K562 (cell line): ENCODE measurements at regions not wholly inside any gene's neighbourhood (a gene's known extent, or its start where the extent isn't known, plus 50 kb on each side); places are given as distances from the start of the nearest gene placed in this dataset.
"Not testable (repeated sequence)": the region's sequence is repeated elsewhere in the genome, so short reads cannot be mapped to it uniquely, and the experiment has no call there.

Source experiments
- ATAC-seq: fragments of 200-7000 bp; cut with Tn5 transposase; 3 replicates; pipeline ENCODE4 v1.9.1; 2020; ENCODE audit warnings: moderate library complexity
- BruUV-seq: library from RNA; stranded (reverse); fragments of 400-500 nt; replicated peaks from 2 replicates; lab custom pipeline; 2021; lab: Mats Ljungman, UMichigan
- CTCF ChIA-PET: fragments of 300-600 bp; formaldehyde crosslinking; extraction: SDS; loops from one replicate; lab custom pipeline; 2021; ENCODE audit warnings: low intra/inter-chr PET ratio; lab: Yijun Ruan, JAX
- POLR2A ChIA-PET: fragments of 300-600, 350-650 bp; sonication (Branson Sonifier 250); formaldehyde crosslinking; extraction: SDS; loops from one replicate; lab custom pipeline; 2021; ENCODE audit warnings: antibody characterized with exemption, inconsistent platforms; lab: Yijun Ruan, JAX
- DNase-seq, 4 experiments: peaks; one replicate each; pipeline versions ENCODE4 v3.0.0 to v3.0.0-alpha.2; 2011 to 2018; ENCODE audit warnings: low spot score in 3 of 4, mixed read lengths in 3 of 4; ENCODE audit errors: extremely low read depth in 1 of 4
- FAIRE-seq: peaks from 2 replicates; lab custom pipeline; 2011; peaks lifted over from hg19 to GRCh38; lab: Jason Lieb, UNC
- H2AFZ ChIP-seq: 2 replicates; pipeline ENCODE4 v1.6.0; 2011; ENCODE audit warnings: low read depth, low read length, control low read depth, inconsistent platforms
- H3K27ac ChIP-seq: fragments of 200-600 bp; 3 replicates; pipeline ENCODE4 v1.8.0; 2011; ENCODE audit warnings: low read depth, mild to moderate bottlenecking, control low read depth, inconsistent platforms, low read length, moderate library complexity, mixed read lengths; ENCODE audit errors: extremely low read depth
- H3K27me3 ChIP-seq, 2 experiments: fragments of 300-600 bp in 1 of 2; 2 replicates in 1 of 2; 3 replicates in 1 of 2; pipeline versions ENCODE4 v1.6.0 to v1.8.0; 2011; ENCODE audit warnings: inconsistent platforms in 2 of 2, low read length in 2 of 2, mild to moderate bottlenecking in 1 of 2, mixed read lengths in 1 of 2, moderate library complexity in 1 of 2; ENCODE audit not compliant: control insufficient read depth in 2 of 2, insufficient read depth in 2 of 2
- H3K36me3 ChIP-seq: fragments of 300-600 bp; 3 replicates; pipeline ENCODE4 v1.8.0; 2011; ENCODE audit warnings: mild to moderate bottlenecking, low read length, inconsistent platforms; ENCODE audit not compliant: control insufficient read depth, insufficient read depth
- H3K4me1 ChIP-seq, 2 experiments: fragments of 200-600 bp in 1 of 2; replicated peaks in 1 of 2; 2 replicates in 1 of 2; 3 replicates in 1 of 2; pipeline versions ENCODE4 v1.5.1 to v1.8.0; 2011; ENCODE audit warnings: inconsistent platforms in 2 of 2, low read length in 2 of 2, mild to moderate bottlenecking in 1 of 2, mixed read lengths in 1 of 2, moderate library complexity in 1 of 2; ENCODE audit not compliant: control insufficient read depth in 2 of 2, insufficient read depth in 2 of 2
- H3K4me2 ChIP-seq: 2 replicates; pipeline ENCODE4 v1.6.1; 2011; ENCODE audit warnings: low read length, control low read depth, inconsistent platforms, mixed read lengths; ENCODE audit not compliant: insufficient read depth
- H3K4me3 ChIP-seq: fragments of 200-600 bp; sonication (generic), shearing (Covaris generic); 2 replicates; pipeline ENCODE4 v1.5.1; 2016; ENCODE audit warnings: control low read depth, inconsistent platforms
- H3K79me2 ChIP-seq: fragments of 200-600 bp; 3 replicates; pipeline ENCODE4 v1.8.0; 2011; ENCODE audit warnings: low read length, inconsistent platforms; ENCODE audit not compliant: control insufficient read depth, insufficient read depth
- H3K9ac ChIP-seq, 2 experiments: 2 replicates each; pipeline versions ENCODE4 v1.6.0 to v1.6.1; 2011; ENCODE audit warnings: low read depth in 2 of 2, low read length in 2 of 2, control low read depth in 1 of 2, inconsistent platforms in 1 of 2, mild to moderate bottlenecking in 1 of 2, mixed read lengths in 1 of 2; ENCODE audit not compliant: insufficient read depth in 1 of 2
- H3K9me1 ChIP-seq: one replicate; pipeline ENCODE4 v1.6.0; 2011; ENCODE audit warnings: inconsistent platforms, mild to moderate bottlenecking, low read length, moderate library complexity; ENCODE audit not compliant: control insufficient read depth, insufficient read depth
- H3K9me3 ChIP-seq: replicated peaks from 2 replicates; pipeline ENCODE4 v1.5.1; 2011; ENCODE audit warnings: low read depth, low read length, inconsistent platforms; ENCODE audit not compliant: control insufficient read depth, insufficient read depth
- H4K20me1 ChIP-seq: replicated peaks from 2 replicates; pipeline ENCODE4 v1.6.1; 2011; ENCODE audit warnings: low read length, inconsistent platforms, mixed read lengths; ENCODE audit not compliant: control insufficient read depth, insufficient read depth
- CBX1 ChIP-seq: sonication (generic); IDR thresholded peaks from 2 replicates; pipeline ENCODE4 v1.6.1; 2016; ENCODE audit warnings: antibody characterized with exemption, low read depth, mild to moderate bottlenecking
- CBX5 ChIP-seq: IDR thresholded peaks from 2 replicates; pipeline ENCODE4 v1.6.1; 2014; ENCODE audit warnings: low read depth, borderline replicate concordance
- ZFP36 ChIP-seq: fragments of 150-350 bp; IDR thresholded peaks from 2 replicates; pipeline ENCODE4 v1.6.1; 2018; ENCODE audit warnings: low read length, low read depth; ENCODE audit not compliant: partially characterized antibody
- WGBS: fragments of 100-300 bp; shearing (Covaris generic); methylation state at CpG from one replicate; pipeline ENCODE4 v1.1.6; 2016; ENCODE audit warnings: low coverage, mixed read lengths; ENCODE audit not compliant: insufficient coverage; ENCODE audit errors: missing lambda C conversion rate; 5-methylcytosine and 5-hydroxymethylcytosine counted together
- in situ Hi-C: fragments of 300-500 bp; cut with MboI; formaldehyde crosslinking; loops from 4 replicates; pipeline ENCODE4 v1.15.0; 2018; ENCODE audit warnings: inconsistent platforms, mixed read lengths
- intact Hi-C: fragments of 100-400 bp; cut with micrococcal nuclease; formaldehyde crosslinking; loops from 2 replicates; pipeline ENCODE4 v1.14.2; 2022
- TF ChIP-seq, protein P1 (sequence below): fragments of 450-650 bp; formaldehyde crosslinking; IDR thresholded peaks from 2 replicates; pipeline ENCODE4 v1.4.0; 2020; ENCODE audit warnings: mild to moderate bottlenecking, mixed read lengths
- TF ChIP-seq, protein P2 (sequence below): IDR thresholded peaks from 2 replicates; pipeline ENCODE4 v1.6.1; 2016; ENCODE audit warnings: missing genetic modification characterization, missing compliant biosample characterization

DNA sequence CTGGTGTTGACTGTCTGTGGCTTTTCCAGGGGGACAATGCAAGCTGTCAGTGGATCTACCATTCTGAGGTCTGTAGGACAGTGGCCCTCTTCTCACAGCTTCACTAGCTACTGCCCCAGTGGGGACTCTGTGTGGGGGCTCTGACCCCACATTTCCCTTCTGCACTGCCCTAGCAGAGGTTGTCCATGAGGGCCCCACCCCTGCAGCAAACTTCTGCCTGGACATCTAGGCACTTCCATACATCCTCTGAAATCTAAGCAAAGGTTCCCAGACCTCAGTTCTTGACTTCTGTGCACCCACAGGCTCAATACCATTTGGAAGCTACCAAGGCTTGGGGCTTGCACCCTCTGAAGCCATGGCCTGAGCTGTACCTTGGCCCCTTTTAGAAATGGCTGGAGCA, 75.8 kb upstream of the KCNE2 start:
- not testable (repeated sequence) for H3K9ac ChIP-seq, FAIRE-seq, H3K9me1 ChIP-seq, H2AFZ ChIP-seq
- TF ChIP-seq CBX5 (peak; percentile 90; the same call in 1 of the 2 replicates), ZFP36 (peak; percentile 40), CBX1 (0 out of 2 replicates have a peak, but pooled peaks have one; percentile 48)
- TF ChIP-seq, all 486 proteins: peak for 3; not testable (repeated sequence) for 483
- in situ Hi-C loops, DNase-seq, H3K9me3 ChIP-seq, BruUV-seq, H3K36me3 ChIP-seq, CTCF ChIA-PET, POLR2A ChIA-PET, H3K4me2 ChIP-seq, H3K4me3 ChIP-seq, ATAC-seq, intact Hi-C loops, H4K20me1 ChIP-seq, H3K27ac ChIP-seq, H3K79me2 ChIP-seq, H3K4me1 ChIP-seq: not testable (repeated sequence)
- H3K27me3 ChIP-seq: peaks cover 7 to 10% of the 10 kb centered on the region in 2 experiments; a peak in 2 of 5 replicates

DNA sequence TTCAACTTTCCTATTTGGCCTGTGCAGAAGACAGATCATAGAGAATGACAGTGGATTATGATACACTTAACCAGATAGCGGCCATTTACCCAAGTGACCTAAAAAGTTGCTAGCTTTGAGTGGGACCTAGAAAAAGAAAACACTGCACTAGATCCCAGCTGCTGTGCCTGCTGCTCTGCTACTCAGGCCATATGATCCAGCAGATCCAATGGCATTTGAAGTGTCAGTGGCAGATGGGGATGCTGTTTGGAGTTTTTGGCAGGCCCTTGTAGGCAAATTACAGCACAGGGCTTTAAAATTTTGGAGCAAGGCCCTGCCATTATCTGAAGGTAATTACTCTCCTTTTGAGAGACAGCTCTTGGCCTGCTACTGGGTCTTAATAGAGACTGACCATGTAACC, 74.0 kb upstream of the KCNE2 start:
- intact Hi-C loops: no loop called here
- CTCF ChIA-PET: no interaction called here

More for the DNA sequence above, 74.0 kb upstream of the KCNE2 start:
- H3K4me3 ChIP-seq: no peak overlapping the region
- no peak overlapping the region for H3K9ac ChIP-seq
- TF ChIP-seq, protein P1, sequence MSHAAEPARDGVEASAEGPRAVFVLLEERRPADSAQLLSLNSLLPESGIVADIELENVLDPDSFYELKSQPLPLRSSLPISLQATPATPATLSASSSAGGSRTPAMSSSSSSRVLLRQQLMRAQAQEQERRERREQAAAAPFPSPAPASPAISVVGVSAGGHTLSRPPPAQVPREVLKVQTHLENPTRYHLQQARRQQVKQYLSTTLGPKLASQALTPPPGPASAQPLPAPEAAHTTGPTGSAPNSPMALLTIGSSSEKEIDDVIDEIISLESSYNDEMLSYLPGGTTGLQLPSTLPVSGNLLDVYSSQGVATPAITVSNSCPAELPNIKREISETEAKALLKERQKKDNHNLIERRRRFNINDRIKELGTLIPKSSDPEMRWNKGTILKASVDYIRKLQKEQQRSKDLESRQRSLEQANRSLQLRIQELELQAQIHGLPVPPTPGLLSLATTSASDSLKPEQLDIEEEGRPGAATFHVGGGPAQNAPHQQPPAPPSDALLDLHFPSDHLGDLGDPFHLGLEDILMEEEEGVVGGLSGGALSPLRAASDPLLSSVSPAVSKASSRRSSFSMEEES (CRISPR knock-in tag): no peak
- TF ChIP-seq, protein P2, sequence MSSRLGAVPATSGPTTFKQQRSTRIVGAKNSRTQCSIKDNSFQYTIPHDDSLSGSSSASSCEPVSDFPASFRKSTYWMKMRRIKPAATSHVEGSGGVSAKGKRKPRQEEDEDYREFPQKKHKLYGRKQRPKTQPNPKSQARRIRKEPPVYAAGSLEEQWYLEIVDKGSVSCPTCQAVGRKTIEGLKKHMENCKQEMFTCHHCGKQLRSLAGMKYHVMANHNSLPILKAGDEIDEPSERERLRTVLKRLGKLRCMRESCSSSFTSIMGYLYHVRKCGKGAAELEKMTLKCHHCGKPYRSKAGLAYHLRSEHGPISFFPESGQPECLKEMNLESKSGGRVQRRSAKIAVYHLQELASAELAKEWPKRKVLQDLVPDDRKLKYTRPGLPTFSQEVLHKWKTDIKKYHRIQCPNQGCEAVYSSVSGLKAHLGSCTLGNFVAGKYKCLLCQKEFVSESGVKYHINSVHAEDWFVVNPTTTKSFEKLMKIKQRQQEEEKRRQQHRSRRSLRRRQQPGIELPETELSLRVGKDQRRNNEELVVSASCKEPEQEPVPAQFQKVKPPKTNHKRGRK (tag): no peak
- FAIRE-seq (no peak), DNase-seq (no peak), ATAC-seq (no peak)
- in situ Hi-C loops: no loop called here
- no peaks in the 10 kb centered on the region for H3K36me3 ChIP-seq
- no TSS peak for BruUV-seq
- no peak overlapping the region for H3K27ac ChIP-seq
- 0% methylated on average over 1 of the region's 1 CpG for WGBS
- H3K4me1 ChIP-seq: no peaks in the 10 kb centered on the region
- H3K9me1 ChIP-seq: no peaks in the 10 kb centered on the region
- no peak overlapping the region for H2AFZ ChIP-seq
- no peak overlapping the region for H3K4me2 ChIP-seq
- H3K9me3 ChIP-seq: no peaks in the 10 kb centered on the region; the same call in 1 of the 2 replicates
- no peaks in the 10 kb centered on the region for H4K20me1 ChIP-seq
- POLR2A ChIA-PET: interaction anchor here (1.1 kb wide), 1 partner anchor 19 kb away, joined by 3 read pairs; no protein-coding TSS in a partner anchor
- H3K79me2 ChIP-seq: no peaks in the 10 kb centered on the region
- H3K27me3 ChIP-seq: peaks cover 0 to under 1% of the 10 kb centered on the region in 2 experiments; a peak in 1 of 5 replicates
